GM19240 (cell line): ENCODE measurements at regions not wholly inside any gene's neighbourhood (a gene's known extent, or its start where the extent isn't known, plus 50 kb on each side); places are given as distances from the start of the nearest gene placed in this dataset.
"Not testable (repeated sequence)": the region's sequence is repeated elsewhere in the genome, so short reads cannot be mapped to it uniquely, and the experiment has no call there.

ENCODE experiments used
- DNase-seq: peaks from one replicate; pipeline ENCODE4 v3.0.0; 2011; ENCODE audit warnings: low spot score; ENCODE audit not compliant: insufficient read length

DNA sequence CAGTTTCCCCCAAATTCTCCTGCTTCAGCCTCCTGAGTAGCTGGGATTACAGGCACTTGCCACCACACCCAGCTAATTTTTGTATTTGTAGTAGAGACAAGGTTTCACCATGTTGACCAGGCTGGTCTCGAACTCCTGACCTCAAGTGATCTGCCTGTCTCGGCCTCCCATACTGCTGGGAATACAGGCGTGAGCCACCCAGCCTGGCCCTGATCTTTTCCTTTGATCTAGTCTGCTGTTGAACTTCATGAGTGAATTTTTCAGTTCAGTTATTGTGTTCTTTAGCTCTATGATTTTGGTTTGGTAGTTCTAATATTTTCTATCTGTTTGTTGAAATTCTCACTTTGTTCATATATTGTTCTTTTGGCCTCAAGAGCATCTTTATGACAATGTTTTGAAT is 83.4 kb upstream of the RAP2C start:
- DNase-seq, result not testable (repeated sequence)

DNA sequence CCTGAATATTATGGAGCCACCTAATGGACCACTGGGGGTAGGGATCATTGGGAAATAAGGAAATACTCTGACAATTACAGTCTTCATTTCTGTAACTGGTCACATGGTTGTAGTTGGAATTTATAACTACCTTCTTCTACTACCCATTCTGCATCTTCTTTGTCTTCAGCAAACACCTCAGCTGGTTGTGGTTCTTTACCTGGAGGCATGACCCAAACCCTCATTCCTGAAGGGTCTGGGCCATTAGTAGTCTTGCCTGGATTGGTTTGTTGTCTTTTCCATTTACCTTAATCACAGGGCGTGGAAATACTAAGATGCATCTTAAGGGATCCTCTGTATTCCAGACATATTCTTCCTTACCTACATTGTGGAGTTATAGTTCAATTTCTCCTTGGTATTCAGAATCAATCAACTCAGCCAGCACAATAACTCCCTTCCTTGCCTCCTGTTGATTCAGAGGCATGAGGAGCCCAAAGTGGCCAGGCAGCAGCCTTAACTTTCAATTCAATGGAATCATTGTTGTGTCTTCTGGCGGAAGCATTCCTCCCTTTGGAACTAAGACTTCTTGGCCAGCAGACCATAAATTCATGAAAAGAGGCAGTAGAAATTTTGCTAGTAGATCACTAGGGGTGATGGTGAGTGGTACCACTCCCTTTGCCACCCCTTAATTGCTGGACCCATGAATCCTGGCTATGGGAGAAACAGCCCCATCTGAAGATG is 75.7 kb upstream of the RAP2C start:
- DNase-seq, result no peak

DNA sequence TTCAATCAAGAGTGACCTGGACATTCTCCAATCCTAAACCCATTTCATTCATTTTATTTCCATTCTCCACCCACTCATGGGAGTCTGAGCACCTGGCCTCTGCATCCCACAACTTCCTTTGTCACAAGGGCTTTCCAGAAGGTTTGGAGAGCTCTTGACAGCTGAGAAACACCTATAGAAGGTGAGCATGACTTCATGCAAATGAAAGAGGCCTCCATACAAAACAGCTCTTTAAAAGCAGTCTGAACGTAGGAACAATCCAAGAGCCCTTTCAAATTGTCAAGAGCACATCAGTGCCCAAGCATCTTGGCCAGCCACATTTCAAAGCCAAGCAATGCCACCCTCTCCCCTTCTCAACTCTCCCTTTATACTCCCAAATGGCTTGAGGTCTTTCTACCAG is 74.9 kb upstream of the RAP2C start:
- DNase-seq, result no peak

DNA sequence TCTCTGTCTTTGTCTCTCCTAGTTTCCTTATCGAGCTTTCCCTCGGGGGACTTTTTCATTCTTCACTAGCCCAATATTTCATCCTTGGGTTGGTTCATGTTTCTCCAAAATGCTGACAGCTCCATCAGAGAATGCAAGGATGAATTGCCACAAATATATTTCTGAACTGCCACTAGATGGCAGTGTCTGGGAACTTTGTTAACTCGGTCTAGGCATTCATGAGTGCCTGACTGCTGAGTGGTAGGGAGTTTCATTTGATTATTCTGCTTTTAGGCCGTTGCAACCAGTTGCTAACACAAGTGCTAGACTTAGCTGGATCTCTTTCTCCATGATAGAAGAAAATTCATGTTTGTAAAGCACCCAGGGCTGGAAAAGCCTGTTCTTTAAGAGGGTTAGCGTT is 73.5 kb upstream of the RAP2C start:
- DNase-seq, result peak; percentile 41

DNA sequence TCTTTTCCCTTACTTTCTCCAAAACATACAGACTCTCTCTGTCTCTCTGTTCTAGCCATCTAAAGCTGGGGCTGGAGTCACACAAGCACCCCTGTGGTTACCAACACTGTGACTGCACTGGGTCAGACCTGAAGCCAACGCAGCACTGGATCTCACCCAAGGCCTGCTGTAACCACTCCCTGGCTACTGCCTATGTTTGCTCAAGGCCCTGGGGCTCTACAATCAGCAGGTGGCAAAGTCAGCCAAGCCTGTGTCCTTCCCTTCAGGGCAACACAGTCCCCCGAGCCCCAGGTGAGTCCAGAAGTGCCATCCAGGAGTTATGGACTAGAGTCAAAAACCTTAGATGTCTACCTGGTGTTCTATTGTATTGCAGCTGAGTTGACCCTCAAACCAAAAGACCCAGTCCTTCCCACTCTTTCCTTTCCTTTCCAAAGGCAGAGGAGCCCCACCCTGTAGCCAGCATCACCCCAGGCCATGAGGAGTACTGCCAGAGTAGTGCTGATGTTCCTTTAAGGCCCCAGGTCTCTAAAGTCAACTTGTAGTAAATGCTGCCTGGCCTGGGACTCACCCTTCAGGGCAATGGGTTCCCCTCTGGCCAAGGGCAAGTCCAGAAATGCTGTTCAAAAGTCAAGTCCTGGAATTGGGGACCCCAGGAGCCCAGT is 58.8 kb upstream of the RAP2C start:
- no peak for DNase-seq

DNA sequence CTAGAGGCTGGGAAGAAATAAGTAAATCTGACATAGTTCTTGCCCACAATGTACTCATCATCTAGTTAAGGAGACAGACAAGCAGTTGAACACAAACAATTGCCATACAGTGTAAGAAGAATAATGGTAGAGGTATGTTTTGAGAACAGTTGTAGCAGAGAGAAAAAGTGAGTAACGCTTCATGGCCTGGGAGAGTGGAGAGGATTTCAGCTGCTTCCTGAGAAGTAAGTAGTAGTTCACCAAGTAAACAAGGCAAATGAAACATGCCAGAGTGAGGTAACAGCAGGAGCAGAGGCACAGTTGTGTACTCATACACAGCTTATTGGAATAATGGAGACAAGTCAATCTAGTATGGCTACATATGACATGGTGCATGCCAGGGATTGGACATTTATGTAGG is 53.6 kb upstream of the RAP2C start:
- no peak for DNase-seq

DNA sequence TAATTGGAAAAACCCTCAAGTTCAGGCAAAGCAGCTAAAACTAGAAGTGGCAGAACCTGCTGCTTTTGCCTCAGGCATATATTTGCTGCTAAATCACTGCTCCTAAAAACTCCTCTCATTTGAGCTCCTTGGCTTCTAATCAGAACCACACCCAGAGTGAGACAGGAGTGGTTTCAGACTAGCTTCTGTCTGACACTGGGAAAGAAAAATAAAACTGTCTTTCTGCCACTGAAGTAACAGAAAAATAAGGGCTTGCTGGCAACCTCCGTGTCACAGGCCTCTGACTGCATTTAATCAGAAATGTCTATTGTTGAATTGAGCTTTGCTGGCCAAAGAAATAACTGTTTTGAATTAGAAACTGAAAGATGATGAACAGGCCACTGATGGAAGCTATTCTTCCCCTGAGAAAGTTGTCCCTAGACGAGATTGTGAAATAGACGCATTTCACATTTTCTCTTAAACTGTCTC is 52.1 kb upstream of the RAP2C start:
- no peak for DNase-seq

DNA sequence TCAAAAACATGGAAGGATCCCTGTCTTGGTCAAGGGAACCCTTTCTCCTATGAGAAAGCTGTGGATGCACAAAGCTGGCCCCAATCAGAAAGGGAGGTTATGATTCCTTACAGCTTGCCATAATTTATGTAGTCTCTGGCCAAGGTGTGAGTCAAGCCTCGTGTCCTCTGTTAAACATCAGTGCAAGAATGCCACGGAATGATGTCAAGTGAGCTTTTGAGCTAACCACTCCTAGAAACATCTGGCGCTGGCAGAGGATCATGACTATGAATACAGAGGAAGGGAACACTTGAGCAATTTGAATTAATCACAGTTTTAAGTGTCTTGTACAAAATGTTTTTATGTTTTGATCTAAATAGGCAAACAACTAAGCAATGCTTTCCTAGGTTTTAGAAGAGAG is 51.5 kb upstream of the RAP2C start:
- no peak for DNase-seq

DNA sequence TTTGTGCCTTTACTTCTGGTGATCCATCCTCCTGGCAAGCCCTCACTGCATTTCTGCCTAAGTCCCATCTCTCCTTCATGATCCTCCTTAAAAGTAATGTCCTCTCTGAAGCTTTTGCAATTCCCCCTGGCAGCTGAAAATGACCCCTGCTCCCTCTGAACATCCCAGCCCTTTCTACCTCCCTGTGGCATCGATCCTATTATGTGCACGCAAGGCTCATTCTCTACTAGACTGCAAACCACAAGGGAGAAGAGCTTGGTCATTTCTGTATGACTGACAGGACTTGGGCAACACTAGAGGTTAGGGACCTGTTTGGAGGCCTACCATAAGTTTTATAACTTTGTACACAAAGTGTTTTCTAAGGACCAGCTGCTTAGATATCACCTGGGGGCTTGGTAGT is 50.8 kb upstream of the RAP2C start:
- no peak for DNase-seq
